Right lobe of liver (tissue), 4 donors: ENCODE measurements at regions not wholly inside any gene's neighbourhood (a gene's known extent, or its start where the extent isn't known, plus 50 kb on each side); places are given as distances from the start of the nearest gene placed in this dataset.

Source experiments
- POLR2A ChIP-seq: fragments of 450-650 bp; IDR thresholded peaks from one replicate; pipeline ENCODE4 v1.6.1; 2017; ENCODE audit warnings: antibody characterized with exemption, mild to moderate bottlenecking
- TF ChIP-seq, protein P1 (sequence below), 4 donors: fragments of 200-600 bp in 3 of 4; fragments of 450-650 bp in 1 of 4; IDR thresholded peaks; one replicate each; pipeline versions ENCODE4 v1.5.1 to v1.8.0; 2016 to 2022; ENCODE audit warnings: antibody characterized with exemption in 4 of 4, mild to moderate bottlenecking in 2 of 4
- donor health status: DM: no; HTN: no; CAD: no.
- donor health status: DM: no; HTN: no; CAD: no.
- donor health status: DM: no; HTN: yes; CAD: no.

DNA sequence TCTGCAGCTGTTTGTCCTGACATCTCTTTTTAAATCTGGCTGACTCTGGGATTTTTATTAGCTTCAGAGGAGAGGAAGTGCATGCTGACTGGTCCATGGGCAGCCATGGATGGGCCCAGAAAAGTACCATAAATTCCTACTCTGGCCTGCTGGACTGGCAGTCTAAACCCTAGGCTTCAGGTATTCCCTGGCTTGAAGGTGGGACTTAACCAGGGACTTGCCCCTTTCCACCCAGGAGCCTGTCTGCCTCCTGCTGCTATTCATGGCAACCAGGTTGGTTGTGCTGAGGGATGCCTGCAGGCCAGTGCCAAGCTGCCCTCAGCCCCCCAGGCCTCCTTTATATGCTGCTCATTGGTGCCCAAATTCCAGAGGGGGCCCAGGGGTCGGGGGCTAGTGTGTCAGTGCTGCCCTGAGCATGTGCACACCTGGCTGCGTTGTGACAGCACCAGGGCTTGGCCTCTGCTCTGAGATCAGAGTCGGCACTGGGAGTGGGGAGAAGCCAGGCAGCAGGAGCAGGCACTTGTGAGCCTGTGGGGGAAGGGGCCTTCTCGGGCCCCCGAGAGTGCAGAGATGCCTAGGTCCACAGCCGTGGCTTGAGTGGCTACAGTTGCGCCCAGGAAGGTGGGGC lies 195.7 kb upstream of the TFPI start:
- TF ChIP-seq, protein P1, sequence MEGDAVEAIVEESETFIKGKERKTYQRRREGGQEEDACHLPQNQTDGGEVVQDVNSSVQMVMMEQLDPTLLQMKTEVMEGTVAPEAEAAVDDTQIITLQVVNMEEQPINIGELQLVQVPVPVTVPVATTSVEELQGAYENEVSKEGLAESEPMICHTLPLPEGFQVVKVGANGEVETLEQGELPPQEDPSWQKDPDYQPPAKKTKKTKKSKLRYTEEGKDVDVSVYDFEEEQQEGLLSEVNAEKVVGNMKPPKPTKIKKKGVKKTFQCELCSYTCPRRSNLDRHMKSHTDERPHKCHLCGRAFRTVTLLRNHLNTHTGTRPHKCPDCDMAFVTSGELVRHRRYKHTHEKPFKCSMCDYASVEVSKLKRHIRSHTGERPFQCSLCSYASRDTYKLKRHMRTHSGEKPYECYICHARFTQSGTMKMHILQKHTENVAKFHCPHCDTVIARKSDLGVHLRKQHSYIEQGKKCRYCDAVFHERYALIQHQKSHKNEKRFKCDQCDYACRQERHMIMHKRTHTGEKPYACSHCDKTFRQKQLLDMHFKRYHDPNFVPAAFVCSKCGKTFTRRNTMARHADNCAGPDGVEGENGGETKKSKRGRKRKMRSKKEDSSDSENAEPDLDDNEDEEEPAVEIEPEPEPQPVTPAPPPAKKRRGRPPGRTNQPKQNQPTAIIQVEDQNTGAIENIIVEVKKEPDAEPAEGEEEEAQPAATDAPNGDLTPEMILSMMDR (IDR thresholded peaks at IDR 0.05) = no peak
- TF ChIP-seq POLR2A = no peak
